Smooth muscle cell (in vitro differentiated cells): ENCODE measurements at regions not wholly inside any gene's neighbourhood (a gene's known extent, or its start where the extent isn't known, plus 50 kb on each side); places are given as distances from the start of the nearest gene placed in this dataset.

ENCODE experiments used
- DNase-seq: peaks from one replicate; lab custom pipeline; 2025; ENCODE audit not compliant: unreplicated experiment; lab: John Stamatoyannopoulos, UW
- H2AFZ ChIP-seq: fragments of 200-600 bp; sonication (generic); 2 replicates; pipeline ENCODE4 v1.6.0; 2016; ENCODE audit warnings: antibody characterized with exemption, low read depth, mild to moderate bottlenecking
- H3F3A ChIP-seq: fragments of 200-600 bp; sonication (generic); 2 replicates; pipeline ENCODE4 v1.6.0; 2017; ENCODE audit warnings: antibody characterized with exemption, low read depth
- H3K27ac ChIP-seq: fragments of 200-600 bp; sonication (generic); 2 replicates; pipeline ENCODE4 v1.5.1; 2016; ENCODE audit warnings: low read depth, mild to moderate bottlenecking
- H3K27me3 ChIP-seq: fragments of 200-600 bp; sonication (generic); 2 replicates; pipeline ENCODE4 v1.6.1; 2016; ENCODE audit warnings: low read depth, mild to moderate bottlenecking
- H3K36me3 ChIP-seq: fragments of 200-600 bp; sonication (generic); 2 replicates; pipeline ENCODE4 v1.5.1; 2016; ENCODE audit warnings: low read depth
- H3K4me1 ChIP-seq: fragments of 200-600 bp; sonication (generic); 2 replicates; pipeline ENCODE4 v1.5.1; 2016; ENCODE audit warnings: low read depth
- H3K4me2 ChIP-seq: fragments of 200-600 bp; sonication (generic); 2 replicates; pipeline ENCODE4 v1.6.0; 2016; ENCODE audit warnings: mild to moderate bottlenecking
- H3K4me3 ChIP-seq: fragments of 200-600 bp; sonication (generic); 2 replicates; pipeline ENCODE4 v1.5.1; 2016; ENCODE audit warnings: mild to moderate bottlenecking
- H3K79me2 ChIP-seq: fragments of 200-600 bp; sonication (generic); 2 replicates; pipeline ENCODE4 v1.6.0; 2016; ENCODE audit warnings: low read depth, mild to moderate bottlenecking
- H3K9ac ChIP-seq: fragments of 200-600 bp; sonication (generic); 2 replicates; pipeline ENCODE4 v1.6.0; 2016; ENCODE audit warnings: low read depth
- H3K9me3 ChIP-seq: fragments of 200-600 bp; sonication (generic); replicated peaks from 2 replicates; pipeline ENCODE4 v1.5.1; 2016; ENCODE audit warnings: low read depth
- H4K20me1 ChIP-seq: fragments of 200-600 bp; sonication (generic); 2 replicates; pipeline ENCODE4 v1.6.0; 2016; ENCODE audit warnings: low read depth
- WGBS: methylation state at CpG from one replicate; pipeline ENCODE4 v1.1.7; 2016; ENCODE audit warnings: low lambda C conversion rate; 5-methylcytosine and 5-hydroxymethylcytosine counted together
- TF ChIP-seq, protein P1 (sequence below): fragments of 200-600 bp; sonication (generic); IDR thresholded peaks from 2 replicates; pipeline ENCODE4 v1.5.1; 2017; ENCODE audit warnings: borderline replicate concordance, mild to moderate bottlenecking, antibody characterized with exemption; ENCODE audit not compliant: insufficient read depth, poor library complexity, severe bottlenecking

DNA sequence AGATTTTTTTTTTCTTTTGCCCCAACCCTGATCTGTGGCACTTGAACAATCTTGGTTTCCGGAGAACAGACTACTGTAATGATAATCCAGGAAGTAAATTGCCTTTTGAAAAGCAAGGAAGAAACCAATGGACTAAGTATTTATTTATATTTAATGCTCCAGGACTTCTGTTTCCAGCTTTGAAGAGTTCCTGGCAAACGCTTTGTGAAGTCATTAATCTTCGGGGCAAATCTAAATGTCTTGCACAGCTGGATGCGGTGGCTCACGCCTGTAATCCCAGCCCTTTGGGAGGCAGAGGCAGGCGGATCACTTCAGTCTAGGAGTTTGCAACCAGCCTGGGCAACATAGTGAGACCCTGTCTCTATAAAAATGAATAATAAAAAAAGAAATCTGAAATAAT lies 135.1 kb upstream of the GATA6 start:
- no peak for DNase-seq
- Histone ChIP-seq H4K20me1 (no peaks in the 10 kb centered on the region), H3K79me2 (no peaks in the 10 kb centered on the region), H3K4me2 (peak overlapping the region; percentile 43), H3K4me1 (peaks cover 10% of the 10 kb centered on the region), H3K36me3 (no peaks in the 10 kb centered on the region), H3K27me3 (no peaks in the 10 kb centered on the region), H3K9ac (no peak overlapping the region), H2AFZ (peak overlapping the region; percentile 75), H3K27ac (peak overlapping the region; percentile 83), H3K9me3 (no peaks in the 10 kb centered on the region), H3K4me3 (no peak overlapping the region), H3F3A (peaks cover 6% of the 10 kb centered on the region)
- TF ChIP-seq, protein P1, sequence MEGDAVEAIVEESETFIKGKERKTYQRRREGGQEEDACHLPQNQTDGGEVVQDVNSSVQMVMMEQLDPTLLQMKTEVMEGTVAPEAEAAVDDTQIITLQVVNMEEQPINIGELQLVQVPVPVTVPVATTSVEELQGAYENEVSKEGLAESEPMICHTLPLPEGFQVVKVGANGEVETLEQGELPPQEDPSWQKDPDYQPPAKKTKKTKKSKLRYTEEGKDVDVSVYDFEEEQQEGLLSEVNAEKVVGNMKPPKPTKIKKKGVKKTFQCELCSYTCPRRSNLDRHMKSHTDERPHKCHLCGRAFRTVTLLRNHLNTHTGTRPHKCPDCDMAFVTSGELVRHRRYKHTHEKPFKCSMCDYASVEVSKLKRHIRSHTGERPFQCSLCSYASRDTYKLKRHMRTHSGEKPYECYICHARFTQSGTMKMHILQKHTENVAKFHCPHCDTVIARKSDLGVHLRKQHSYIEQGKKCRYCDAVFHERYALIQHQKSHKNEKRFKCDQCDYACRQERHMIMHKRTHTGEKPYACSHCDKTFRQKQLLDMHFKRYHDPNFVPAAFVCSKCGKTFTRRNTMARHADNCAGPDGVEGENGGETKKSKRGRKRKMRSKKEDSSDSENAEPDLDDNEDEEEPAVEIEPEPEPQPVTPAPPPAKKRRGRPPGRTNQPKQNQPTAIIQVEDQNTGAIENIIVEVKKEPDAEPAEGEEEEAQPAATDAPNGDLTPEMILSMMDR = no peak
- 34% methylated on average over 6 of the region's 6 CpGs for WGBS

DNA sequence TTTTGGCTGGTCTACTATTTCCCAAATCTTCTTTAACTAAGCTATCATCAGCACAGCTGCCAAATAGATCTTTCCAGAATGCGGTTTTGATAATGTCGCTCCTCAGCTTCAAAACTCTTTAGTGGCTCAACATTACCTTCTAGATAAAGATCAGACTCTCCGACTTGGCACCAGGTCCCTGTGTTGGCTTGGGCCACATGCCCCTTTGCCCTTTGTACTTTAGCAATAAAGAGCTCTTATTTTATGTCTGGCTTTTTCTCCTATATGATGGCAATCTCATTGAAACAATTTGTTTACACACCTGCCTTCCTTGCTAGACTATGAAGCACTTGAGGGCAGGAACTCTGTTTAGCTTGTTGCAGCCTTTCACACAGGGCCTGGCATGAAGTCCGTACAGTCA lies 128.9 kb upstream of the GATA6 start:
- no peaks in the 10 kb centered on the region for H3K27me3 ChIP-seq

DNA sequence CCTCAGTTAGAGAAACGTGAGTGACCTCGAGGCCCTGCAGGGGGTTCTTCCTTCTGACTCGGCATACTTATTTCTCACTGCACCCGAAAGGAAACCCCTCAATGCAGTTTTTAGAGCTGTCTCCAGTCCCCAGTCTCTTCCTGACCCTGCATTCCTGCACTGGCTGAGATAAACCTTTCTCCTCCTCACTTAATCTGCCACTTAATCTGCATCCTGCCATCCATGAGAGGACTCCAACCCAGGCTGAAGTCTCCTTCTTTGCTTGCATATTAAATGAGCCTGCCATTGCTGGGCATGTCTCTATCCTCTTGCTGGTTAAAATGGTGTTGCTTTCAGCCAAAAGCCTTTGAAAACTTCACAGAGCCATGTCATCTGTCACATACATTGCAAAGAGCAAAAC lies 125.6 kb upstream of the GATA6 start:
- no peak overlapping the region for H3K4me3 ChIP-seq
- no peaks in the 10 kb centered on the region for H3K9me3 ChIP-seq
- H4K20me1 ChIP-seq = no peaks in the 10 kb centered on the region
- H3K4me2 ChIP-seq = no peak overlapping the region
- no peaks in the 10 kb centered on the region for H3K79me2 ChIP-seq
- 64% methylated on average over 4 of the region's 4 CpGs for WGBS
- no peak overlapping the region for H2AFZ ChIP-seq
- H3K36me3 ChIP-seq = no peaks in the 10 kb centered on the region
- no peaks in the 10 kb centered on the region for H3F3A ChIP-seq
- TF ChIP-seq, protein P1 = no peak
- no peak overlapping the region for H3K9ac ChIP-seq
- DNase-seq = no peak
- H3K27me3 ChIP-seq = no peaks in the 10 kb centered on the region
- no peak overlapping the region for H3K27ac ChIP-seq
- H3K4me1 ChIP-seq = peaks cover 8% of the 10 kb centered on the region

More for the DNA sequence above, 128.9 kb upstream of the GATA6 start:
- Histone ChIP-seq H4K20me1 (no peaks in the 10 kb centered on the region), H3K9me3 (no peaks in the 10 kb centered on the region), H3K4me1 (peaks cover 6% of the 10 kb centered on the region), H3K4me2 (no peak overlapping the region), H2AFZ (no peak overlapping the region), H3F3A (no peaks in the 10 kb centered on the region), H3K27ac (no peak overlapping the region), H3K4me3 (no peak overlapping the region), H3K36me3 (no peaks in the 10 kb centered on the region), H3K9ac (no peak overlapping the region), H3K79me2 (no peaks in the 10 kb centered on the region)
- TF ChIP-seq, protein P1 = no peak
- DNase-seq = no peak
- WGBS = 90% methylated on average over 4 of the region's 4 CpGs

DNA sequence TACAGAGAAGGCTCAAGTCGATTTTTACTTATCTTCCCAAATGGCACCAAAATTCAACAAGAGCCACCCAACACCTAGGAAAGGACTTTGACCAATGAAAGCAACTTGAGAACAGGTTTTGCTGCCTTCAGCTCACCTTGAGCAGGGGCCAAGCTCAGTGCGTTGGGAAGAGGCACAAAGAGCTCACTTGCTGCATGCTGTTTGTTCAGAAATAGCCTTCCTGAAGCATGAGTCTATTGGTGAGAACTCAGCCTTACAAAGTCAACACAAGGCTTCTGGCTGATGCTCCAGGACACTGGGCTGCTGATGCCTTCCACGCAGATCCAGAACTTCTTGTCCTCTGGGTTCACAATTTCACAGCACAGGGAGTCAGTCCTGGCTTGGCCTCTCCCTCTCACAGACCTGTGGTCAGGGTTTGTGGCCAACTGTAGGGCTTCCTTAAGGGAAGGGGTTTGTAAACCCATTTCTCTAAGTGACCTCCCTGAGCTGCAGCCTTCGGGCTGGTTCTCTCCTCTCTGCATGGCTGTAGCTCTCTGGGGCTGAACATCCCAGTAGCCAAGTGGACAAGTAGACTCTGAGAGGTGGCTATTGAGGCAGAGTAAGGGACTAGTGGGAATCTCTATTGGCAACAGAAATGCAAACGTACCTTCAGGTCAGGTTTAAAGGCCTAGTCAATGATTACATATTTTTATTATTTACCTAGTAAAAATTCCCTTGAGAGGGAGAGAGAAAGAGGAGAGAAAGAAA lies 124.7 kb upstream of the GATA6 start:
- no peak overlapping the region for H2AFZ ChIP-seq
- TF ChIP-seq, protein P1 = no peak
- H3K4me2 ChIP-seq = no peak overlapping the region
- no peak overlapping the region for H3K4me3 ChIP-seq
- H3K79me2 ChIP-seq = no peaks in the 10 kb centered on the region
- no peak for DNase-seq
- H3K27ac ChIP-seq = no peak overlapping the region
- 86% methylated on average over 5 of the region's 5 CpGs for WGBS
- H3K9ac ChIP-seq = no peak overlapping the region
- no peaks in the 10 kb centered on the region for H4K20me1 ChIP-seq
- H3F3A ChIP-seq = no peaks in the 10 kb centered on the region
- no peaks in the 10 kb centered on the region for H3K36me3 ChIP-seq
- H3K9me3 ChIP-seq = no peaks in the 10 kb centered on the region
- H3K27me3 ChIP-seq = no peaks in the 10 kb centered on the region
- H3K4me1 ChIP-seq = peaks cover 10% of the 10 kb centered on the region
